Esophagus squamous epithelium (tissue), 4 donors: ENCODE measurements at regions not wholly inside any gene's neighbourhood (a gene's known extent, or its start where the extent isn't known, plus 50 kb on each side); places are given as distances from the start of the nearest gene placed in this dataset.

ENCODE experiments used
- POLR2A ChIP-seq, 4 donors: fragments of 450-650 bp; IDR thresholded peaks; one replicate each; pipeline ENCODE4 v1.6.1; 2017; ENCODE audit warnings: antibody characterized with exemption in 4 of 4, mild to moderate bottlenecking in 4 of 4, moderate library complexity in 3 of 4
- TF ChIP-seq, protein P1 (sequence below), 6 experiments: fragments of 450-650 bp in 4 of 6; fragments of 200-600 bp in 2 of 6; sonication (generic) in 2 of 6; IDR thresholded peaks; one replicate each; pipeline ENCODE4 v1.5.1; 2016 to 2019; ENCODE audit warnings: antibody characterized with exemption in 6 of 6, mild to moderate bottlenecking in 4 of 6, moderate library complexity in 4 of 6

DNA sequence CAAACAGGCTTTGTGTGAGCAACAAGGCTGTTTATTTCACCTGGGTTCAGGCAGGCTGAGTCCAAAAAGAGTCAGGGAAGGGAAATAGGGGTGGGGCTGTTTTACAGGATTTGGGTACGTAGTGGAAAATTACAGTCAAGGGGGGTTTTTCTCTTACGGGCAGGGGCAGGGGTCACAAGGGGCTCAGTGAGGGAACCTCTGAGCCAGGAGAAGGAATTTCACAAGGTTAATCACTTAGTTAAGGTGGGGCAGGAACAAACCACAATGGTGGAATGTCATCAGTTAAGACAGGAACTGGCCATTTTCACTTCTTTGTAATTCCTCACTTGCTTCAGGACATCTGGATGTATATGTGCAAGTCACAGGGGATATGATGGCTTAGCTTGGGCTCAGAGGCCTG, 1592.8 kb upstream of the GBE1 start:
- TF ChIP-seq, protein P1, sequence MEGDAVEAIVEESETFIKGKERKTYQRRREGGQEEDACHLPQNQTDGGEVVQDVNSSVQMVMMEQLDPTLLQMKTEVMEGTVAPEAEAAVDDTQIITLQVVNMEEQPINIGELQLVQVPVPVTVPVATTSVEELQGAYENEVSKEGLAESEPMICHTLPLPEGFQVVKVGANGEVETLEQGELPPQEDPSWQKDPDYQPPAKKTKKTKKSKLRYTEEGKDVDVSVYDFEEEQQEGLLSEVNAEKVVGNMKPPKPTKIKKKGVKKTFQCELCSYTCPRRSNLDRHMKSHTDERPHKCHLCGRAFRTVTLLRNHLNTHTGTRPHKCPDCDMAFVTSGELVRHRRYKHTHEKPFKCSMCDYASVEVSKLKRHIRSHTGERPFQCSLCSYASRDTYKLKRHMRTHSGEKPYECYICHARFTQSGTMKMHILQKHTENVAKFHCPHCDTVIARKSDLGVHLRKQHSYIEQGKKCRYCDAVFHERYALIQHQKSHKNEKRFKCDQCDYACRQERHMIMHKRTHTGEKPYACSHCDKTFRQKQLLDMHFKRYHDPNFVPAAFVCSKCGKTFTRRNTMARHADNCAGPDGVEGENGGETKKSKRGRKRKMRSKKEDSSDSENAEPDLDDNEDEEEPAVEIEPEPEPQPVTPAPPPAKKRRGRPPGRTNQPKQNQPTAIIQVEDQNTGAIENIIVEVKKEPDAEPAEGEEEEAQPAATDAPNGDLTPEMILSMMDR (IDR thresholded peaks at IDR 0.05), result no peak
- no peak for TF ChIP-seq POLR2A (IDR thresholded peaks at IDR 0.05)
